A204.1 (cell line): ENCODE measurements at regions not wholly inside any gene's neighbourhood (a gene's known extent, or its start where the extent isn't known, plus 50 kb on each side); places are given as distances from the start of the nearest gene placed in this dataset.
"Not testable (repeated sequence)": the region's sequence is repeated elsewhere in the genome, so short reads cannot be mapped to it uniquely, and the experiment has no call there.

Experiments used
- FAIRE-seq: peaks from 2 replicates; lab custom pipeline; 2012; peaks lifted over from hg19 to GRCh38; lab: Jason Lieb, UNC

- no peak for FAIRE-seq
These were observed 74.0 kb downstream of the GATA3 start for GRCh38 chr10:8128511-8128910.

- no peak for FAIRE-seq
These were observed 75.0 kb downstream of the GATA3 start for GRCh38 chr10:8129438-8129837.

- no peak for FAIRE-seq
These were observed 76.8 kb downstream of the GATA3 start for GRCh38 chr10:8130973-8131911.

- FAIRE-seq, result no peak
These were observed 78.7 kb downstream of the GATA3 start for GRCh38 chr10:8133146-8133545.

DNA sequence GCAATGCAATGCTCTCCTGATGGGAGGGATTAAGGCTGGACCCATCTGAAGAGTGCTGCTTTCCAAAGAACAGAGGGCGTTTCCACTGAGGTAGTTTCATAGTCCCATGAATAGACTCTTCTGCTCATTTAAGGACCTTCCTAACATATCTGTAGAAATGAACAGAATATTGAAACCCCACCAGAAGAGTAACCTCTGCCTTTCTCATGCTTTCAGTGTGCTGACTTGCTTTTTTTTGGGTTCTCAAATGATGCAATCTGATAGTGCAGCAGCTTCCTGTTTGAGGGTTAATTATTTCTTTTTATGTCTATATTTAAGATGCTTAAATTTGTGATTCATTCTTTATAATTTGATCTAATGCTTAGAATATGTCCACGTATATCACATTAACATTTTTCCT lies 82.2 kb downstream of the GATA3 start:
- FAIRE-seq, result no peak

GRCh38 chr10:8137272-8137681 lies 82.8 kb downstream of the GATA3 start:
- FAIRE-seq, result no peak

DNA sequence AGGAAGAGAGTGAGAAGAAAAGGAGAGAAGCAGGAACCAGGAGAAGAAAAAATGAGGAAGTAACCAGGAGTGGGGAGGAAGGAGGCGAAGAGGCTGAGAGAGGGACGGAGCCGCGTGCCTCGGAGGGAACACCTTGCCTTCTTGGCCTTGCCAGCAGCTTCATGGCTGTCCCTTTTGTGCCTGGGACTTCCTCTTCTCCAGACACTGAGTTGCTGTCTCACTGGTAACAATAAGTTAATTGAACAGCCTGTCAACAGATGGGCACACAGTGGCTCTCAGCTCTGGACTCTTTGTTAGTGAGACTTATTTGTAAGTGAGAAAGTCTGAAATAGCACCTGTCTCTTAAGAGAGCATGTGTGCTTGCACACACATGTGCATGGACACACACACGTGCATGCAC lies 83.2 kb downstream of the GATA3 start:
- no peak for FAIRE-seq

DNA sequence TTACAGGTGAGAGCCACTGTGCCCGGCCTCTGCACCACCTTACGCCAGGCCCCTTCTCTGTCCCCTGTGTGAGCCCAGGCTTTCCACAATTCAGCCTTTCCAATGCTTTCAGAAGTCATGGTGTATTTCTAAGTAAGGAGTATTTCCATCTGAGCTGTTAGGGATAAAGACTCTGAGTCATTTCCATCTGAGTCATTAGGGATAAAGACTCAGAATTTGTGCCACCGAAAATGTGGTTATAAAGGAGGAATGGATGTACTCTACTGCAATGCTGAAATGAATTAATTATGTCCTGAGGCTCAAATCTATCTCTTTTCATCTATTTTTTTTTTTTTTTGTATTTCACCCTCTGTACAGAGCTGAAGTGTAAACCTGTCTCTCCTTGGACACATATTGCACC lies 84.0 kb downstream of the GATA3 start:
- FAIRE-seq, result no peak

DNA sequence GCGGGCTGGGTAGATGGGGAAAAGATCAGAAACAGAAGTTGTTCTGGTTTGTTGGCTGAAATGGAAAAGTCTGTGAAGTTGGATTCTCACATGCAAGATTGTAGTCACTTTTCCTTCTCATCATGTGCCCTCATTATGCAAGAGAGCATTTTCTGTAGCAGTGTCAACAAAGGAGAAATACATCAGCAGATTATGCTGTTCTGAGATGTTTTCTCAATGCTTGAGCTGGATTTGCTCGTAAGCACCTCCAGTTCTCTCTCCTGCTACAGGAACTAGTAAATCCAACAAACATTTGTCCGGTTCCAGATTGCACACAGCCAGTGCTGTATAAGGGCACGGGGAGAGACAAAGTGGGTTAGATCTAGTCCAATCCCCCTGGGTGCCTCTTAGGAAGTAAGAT lies 90.0 kb downstream of the GATA3 start:
- no peak for FAIRE-seq

DNA sequence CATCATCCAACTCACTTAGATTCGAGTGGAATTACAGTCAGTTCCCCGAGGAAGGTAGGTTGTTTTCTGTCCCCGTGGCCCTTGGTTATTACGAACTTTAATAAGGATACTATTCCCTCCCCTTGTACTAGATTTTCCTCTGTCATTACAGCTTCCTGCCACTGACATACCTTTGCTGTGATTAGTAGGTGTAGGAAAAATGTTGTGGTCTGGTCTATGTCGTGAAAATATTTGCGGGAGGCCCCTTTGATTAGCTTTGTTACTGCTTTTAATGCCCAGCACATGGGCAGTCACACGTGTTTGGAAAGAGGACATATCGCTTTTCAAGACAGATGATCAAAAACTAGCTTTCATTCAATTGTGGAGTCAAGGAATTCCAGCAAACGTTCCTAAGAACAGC lies 92.2 kb downstream of the GATA3 start:
- no peak for FAIRE-seq

DNA sequence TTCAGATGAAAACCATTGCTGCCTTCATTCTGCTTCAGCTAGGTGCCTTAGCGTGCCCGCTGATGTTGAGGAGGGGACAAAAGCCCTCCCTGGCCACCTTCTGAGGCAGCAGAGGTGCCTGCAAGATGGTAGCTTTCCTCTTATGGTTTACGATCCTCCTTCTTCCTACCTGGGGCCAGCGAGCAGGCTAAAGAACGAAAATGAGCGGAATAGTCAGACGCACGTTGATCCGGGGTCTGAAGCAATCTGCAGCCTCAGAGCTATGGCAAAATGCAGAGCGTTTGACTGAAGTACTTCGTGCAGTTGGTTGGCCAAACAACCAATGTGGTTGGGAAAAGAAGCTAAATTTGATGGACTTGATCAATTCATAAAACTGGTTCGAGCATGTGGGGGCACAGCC lies 95.5 kb downstream of the GATA3 start:
- no peak for FAIRE-seq

- FAIRE-seq, result no peak
These were observed 96.0 kb downstream of the GATA3 start for GRCh38 chr10:8150401-8150905.

GRCh38 chr10:8151086-8151485 lies 96.6 kb downstream of the GATA3 start:
- FAIRE-seq, result no peak

- no peak for FAIRE-seq
These were observed 102.4 kb downstream of the GATA3 start for GRCh38 chr10:8156918-8157317.

- FAIRE-seq, result no peak
These were observed 103.9 kb downstream of the GATA3 start for GRCh38 chr10:8158193-8159071.

GRCh38 chr10:8159341-8160165 lies 105.1 kb downstream of the GATA3 start:
- no peak for FAIRE-seq

- FAIRE-seq, result no peak
These were observed 109.3 kb downstream of the GATA3 start for GRCh38 chr10:8163824-8164223.

DNA sequence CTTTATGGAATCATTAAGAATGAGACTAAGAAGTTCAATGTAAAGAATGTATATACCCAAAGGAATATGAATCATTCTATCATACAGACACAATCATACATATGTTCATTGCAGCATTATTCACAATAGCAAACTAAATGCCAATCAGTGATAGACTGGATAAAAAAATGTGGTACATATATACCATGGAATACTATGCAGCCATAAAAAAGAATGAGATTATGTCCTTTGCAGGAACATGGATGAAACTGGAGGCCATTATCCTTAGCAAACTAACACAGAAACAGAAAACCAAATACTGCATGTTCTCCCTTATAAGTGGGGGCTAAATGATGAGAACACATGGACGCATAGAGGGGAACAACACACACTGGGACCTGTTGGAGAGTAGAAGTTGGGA lies 110.2 kb downstream of the GATA3 start:
- not testable (repeated sequence) for FAIRE-seq

DNA sequence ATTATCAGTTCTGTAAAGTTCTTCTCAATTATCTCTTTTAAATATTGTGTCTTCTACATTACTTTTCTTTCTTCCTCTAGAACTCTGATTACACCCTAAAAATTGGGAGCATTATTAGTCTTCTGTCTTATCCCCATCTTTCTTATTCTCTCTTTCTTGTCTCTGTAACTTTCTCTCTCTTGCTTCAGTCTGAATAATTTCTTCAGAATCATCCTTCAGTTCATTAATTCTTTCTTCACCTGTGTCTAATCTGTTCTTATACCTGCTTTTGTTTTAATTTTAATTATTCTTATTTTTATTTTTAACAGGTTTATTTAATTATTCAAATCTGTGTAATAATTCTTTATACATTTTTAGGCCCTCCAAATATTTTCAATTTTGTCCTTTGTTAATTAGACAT lies 114.3 kb downstream of the GATA3 start:
- no peak for FAIRE-seq

- no peak for FAIRE-seq
These were observed 116.5 kb downstream of the GATA3 start for GRCh38 chr10:8171008-8171407.

GRCh38 chr10:8172604-8173003 lies 118.1 kb downstream of the GATA3 start:
- no peak for FAIRE-seq

GRCh38 chr10:8173243-8173865 lies 118.9 kb downstream of the GATA3 start:
- no peak for FAIRE-seq
